ENCODE measurements at regions not wholly inside any gene's neighbourhood (a gene's known extent, or its start where the extent isn't known, plus 50 kb on each side); places are given as distances from the start of the nearest gene placed in this dataset.

GRCh38 chr2:228312172-228312571 is 130.7 kb upstream of the SPHKAP start:
- TF ChIP-seq CTCF (IDR thresholded peaks at IDR 0.05): no peak
- no peak for TF ChIP-seq POLR2A (IDR thresholded peaks at IDR 0.05)
